IPS DF 19.7 (cell line): ENCODE measurements at regions not wholly inside any gene's neighbourhood (a gene's known extent, or its start where the extent isn't known, plus 50 kb on each side); places are given as distances from the start of the nearest gene placed in this dataset.
"Not testable (repeated sequence)": the region's sequence is repeated elsewhere in the genome, so short reads cannot be mapped to it uniquely, and the experiment has no call there.

Source experiments
- DNase-seq: peaks from one replicate; pipeline ENCODE4 v3.0.0-alpha.2; 2013; ENCODE audit warnings: low read depth, low spot score

- DNase-seq: no peak
These were observed 992.6 kb downstream of the PCDH9 start for GRCh38 chr13:66237411-66238062.

GRCh38 chr13:66234159-66234558 is 996.0 kb downstream of the PCDH9 start:
- no peak for DNase-seq

- not testable (repeated sequence) for DNase-seq
These were observed 998.2 kb downstream of the PCDH9 start for GRCh38 chr13:66231958-66232357.

- DNase-seq: peak; percentile 25
These were observed 1005.1 kb downstream of the PCDH9 start for GRCh38 chr13:66225072-66225471.

GRCh38 chr13:66224663-66225062 is 1005.5 kb downstream of the PCDH9 start:
- DNase-seq: peak; percentile 88

GRCh38 chr13:66222926-66223325 is 1007.2 kb downstream of the PCDH9 start:
- no peak for DNase-seq

GRCh38 chr13:66222127-66222526 is 1008.0 kb downstream of the PCDH9 start:
- DNase-seq: no peak

DNA sequence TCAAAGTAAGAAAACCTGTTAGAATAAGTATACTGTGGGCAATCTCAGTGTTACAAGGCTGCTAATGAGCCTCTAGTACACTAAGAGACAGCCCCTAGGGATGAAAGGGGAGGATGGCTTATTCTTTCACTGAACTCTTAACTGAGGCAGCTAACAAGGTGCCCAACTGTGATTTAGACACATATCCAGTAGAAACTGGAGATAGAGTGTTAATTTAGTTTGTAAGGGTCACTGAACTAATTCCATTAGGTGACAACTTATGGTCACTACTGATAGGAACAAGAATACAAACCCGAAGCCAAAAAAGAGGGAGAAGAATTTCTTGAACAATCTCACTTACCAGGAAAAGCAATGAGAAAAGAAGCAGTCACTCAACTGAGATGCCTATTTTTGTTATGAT is 1010.6 kb downstream of the PCDH9 start:
- no peak for DNase-seq

- no peak for DNase-seq
These were observed 1011.6 kb downstream of the PCDH9 start for GRCh38 chr13:66218583-66218982.

- no peak for DNase-seq
These were observed 1013.4 kb downstream of the PCDH9 start for GRCh38 chr13:66216728-66217127.

- DNase-seq: no peak
These were observed 1015.7 kb downstream of the PCDH9 start for GRCh38 chr13:66214467-66214866.

DNA sequence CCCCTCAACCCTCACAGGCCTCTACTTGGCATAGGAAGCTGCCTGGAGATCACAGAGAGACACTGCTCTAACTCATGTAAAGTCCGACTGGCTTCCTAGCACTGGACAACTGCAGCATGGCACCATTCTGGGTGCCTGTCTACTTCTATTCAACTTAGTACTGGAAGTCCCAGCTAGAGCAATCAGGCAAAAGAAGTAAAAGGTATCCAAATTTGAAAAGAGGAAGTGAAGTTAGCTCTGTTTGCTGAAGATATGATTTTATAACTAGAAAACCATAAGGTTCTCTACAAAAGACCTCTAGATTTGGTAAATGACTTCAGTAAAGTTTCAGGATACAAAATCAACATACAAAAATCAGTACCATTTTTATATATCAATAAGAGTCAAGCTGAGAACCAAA is 1017.6 kb downstream of the PCDH9 start:
- DNase-seq: no peak

- no peak for DNase-seq
These were observed 1019.5 kb downstream of the PCDH9 start for GRCh38 chr13:66210677-66211076.

- DNase-seq: no peak
These were observed 1021.5 kb downstream of the PCDH9 start for GRCh38 chr13:66208589-66208988.

DNA sequence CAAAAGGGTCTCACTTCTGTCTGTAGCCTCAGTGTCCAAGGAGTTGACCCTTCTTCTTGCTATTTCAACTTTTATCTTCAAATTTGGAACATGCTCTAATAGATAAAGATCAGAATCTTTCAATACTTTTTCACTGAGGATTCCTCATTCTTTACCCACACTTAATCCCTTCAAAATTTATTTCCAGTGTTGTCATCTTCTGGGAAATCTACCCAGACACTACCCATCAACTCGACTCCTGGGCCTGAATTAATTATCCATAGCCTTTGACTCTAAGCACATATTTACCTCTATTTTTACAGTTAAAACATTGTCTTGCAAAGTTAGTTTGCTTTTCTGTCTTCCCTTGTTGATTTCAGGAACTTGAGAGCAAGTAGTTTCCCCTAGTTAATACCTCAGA is 1022.5 kb downstream of the PCDH9 start:
- no peak for DNase-seq

GRCh38 chr13:66205807-66206206 is 1024.3 kb downstream of the PCDH9 start:
- DNase-seq: no peak

DNA sequence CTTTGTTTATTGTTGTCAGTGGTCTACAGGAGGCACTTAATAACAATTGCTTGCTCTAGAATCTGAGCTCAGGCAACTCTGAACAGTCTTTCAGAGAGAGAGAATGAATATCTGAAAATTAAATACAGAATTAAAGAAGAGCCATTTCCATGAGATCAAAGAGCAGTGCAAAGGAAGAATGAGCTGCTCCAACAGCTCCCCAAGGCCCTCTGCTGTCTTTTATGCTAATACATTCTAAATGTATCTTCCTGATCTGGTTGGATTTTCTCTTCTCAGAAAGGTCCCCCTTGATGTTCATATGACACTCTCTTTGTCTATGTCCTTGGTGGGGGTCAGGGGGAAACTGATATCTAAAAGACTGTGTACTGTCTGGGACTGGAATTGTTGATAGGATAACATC is 1029.6 kb downstream of the PCDH9 start:
- no peak for DNase-seq

GRCh38 chr13:66195238-66195637 is 1034.9 kb downstream of the PCDH9 start:
- no peak for DNase-seq

DNA sequence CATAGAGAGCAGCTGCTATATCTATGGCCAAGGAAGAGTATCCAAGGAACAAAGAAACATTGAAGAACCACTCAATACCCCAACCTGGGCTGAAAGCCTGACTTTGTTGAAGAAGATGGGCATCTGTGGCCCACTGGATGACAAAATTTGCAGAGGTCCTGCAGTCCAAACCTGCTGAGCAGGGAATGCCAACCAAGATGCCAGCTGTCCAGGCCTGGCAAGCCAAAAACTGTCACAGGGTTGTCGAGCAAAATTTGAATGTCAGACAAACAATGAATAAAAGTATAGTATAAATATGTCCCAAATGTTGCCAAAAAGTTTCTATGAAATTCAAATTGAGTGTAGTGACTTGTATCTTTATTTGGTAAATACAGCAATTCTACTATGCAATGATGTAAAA is 1040.2 kb downstream of the PCDH9 start:
- no peak for DNase-seq

DNA sequence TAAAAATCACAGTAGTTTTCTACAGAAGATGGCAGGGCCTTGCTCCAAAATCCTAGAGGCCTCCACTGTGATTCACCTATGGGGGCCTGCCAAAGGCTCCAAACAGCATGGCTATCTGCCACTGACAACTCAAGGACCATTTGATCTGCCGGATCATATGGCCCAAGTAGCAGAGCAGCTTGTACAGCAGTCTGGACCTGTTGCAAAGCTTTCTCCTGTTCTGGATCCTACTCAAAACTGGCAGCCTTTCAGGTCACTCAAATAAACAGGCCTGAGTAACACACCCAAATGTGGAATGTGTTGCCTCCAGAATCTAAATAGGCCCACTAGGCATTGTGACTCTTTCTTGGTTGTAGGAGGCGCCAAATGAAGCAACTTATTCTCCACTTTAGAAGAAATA is 1049.3 kb downstream of the PCDH9 start:
- no peak for DNase-seq

DNA sequence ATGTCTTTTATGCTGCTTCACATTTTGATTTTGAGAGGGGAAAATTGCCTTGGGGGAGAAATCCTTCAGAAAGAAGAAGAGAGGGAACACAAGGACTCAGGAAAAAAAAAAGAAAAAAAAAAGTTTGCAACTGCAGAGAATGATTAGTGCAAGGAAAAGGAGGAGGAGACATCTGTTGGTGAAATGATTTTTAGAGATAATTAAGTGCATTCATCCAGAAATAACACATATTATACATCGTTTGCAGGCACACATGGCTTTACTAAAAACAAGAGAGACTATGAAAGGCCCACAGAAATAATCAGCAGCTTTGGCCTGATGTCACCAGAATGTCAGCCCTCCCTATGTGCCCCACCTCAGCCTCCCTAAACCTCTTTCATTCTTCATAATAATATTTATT is 1058.2 kb downstream of the PCDH9 start:
- DNase-seq: no peak

- DNase-seq: no peak
These were observed 1067.7 kb downstream of the PCDH9 start for GRCh38 chr13:66162470-66162869.

- DNase-seq: no peak
These were observed 1070.6 kb downstream of the PCDH9 start for GRCh38 chr13:66159511-66159910.

DNA sequence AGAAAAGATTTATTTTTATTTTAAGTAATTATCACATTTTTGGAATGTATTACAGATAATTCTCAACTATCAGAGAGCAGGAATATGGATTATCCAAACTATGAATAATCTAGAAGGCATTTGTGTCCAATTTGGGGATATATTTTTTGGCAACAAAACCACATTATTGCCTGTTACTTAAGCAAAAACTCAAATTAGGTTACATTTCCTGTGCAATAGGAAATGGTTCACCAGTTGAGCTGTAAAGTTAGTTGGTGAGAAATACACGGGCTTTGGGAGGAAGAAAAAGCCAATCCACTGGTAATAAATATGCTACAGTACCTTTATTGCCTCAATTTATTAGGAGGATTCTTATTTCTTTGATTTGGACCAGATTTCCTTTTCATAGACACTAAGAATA is 1075.2 kb downstream of the PCDH9 start:
- DNase-seq: no peak
